GM18868 (cell line): ENCODE measurements at regions not wholly inside any gene's neighbourhood (a gene's known extent, or its start where the extent isn't known, plus 50 kb on each side); places are given as distances from the start of the nearest gene placed in this dataset.

ENCODE experiments used
- ATAC-seq: cut with Tn5 transposase; IDR thresholded peaks from one replicate; pipeline ENCODE4 v1.9.1; 2021; ENCODE audit warnings: mild to moderate bottlenecking, moderate library complexity; ENCODE audit not compliant: unreplicated experiment

DNA sequence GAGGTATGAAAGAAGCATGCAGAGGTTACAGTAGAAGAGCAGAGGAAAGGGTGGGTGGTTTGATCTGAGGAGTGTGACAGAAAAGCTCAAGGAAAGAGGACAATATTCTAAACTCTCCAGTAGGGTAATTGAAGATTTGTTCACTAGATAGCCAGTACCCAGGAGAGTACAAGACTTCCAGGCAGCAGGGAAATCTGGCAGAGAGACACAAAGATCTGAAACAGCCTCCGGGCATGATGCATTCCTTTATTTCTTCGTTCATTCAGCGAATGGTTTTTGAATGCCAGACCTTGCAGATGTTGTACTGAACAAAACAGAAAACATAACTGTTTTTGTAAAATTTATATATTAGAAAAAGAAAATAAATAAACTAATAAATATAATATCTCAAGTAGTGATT, 766.6 kb downstream of the FAT4 start:
- no peak for ATAC-seq

DNA sequence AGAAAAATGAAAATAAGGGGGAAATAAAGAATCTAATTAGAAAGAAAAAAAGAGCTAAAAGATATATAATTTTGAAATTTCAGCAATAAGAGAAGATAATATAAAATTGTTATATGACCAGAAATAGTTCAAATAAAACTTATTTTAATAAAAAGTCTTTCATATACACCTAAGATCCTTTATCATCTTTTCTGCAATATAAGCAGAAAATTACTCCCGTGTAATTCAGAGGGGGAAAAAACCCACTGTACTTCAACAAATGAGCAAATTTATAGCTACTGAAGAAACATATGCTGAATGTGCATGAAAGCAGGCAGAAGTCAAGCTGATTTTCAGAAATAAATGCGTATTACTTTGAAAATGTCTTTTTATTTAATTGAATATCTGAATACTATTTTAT, 771.3 kb downstream of the FAT4 start:
- ATAC-seq, result no peak

DNA sequence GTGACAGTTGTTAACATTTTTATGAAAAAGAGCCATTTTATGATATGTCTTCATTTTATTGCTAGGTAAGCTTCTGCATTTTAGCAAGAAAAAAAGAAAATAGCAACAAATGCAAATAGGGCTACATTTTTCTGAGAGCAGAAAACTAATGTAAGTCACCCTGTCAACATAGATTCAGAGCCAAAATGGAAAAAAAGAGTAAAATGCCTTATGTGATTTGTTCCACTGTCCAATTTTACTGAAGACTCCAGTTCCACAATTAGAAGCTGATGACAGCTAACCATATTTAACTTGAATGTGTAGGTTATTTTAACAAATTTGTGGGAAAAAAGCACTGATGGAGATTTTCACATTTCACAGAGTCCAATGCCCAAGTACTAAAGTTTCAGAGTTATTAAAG, 772.3 kb downstream of the FAT4 start:
- ATAC-seq, result no peak

DNA sequence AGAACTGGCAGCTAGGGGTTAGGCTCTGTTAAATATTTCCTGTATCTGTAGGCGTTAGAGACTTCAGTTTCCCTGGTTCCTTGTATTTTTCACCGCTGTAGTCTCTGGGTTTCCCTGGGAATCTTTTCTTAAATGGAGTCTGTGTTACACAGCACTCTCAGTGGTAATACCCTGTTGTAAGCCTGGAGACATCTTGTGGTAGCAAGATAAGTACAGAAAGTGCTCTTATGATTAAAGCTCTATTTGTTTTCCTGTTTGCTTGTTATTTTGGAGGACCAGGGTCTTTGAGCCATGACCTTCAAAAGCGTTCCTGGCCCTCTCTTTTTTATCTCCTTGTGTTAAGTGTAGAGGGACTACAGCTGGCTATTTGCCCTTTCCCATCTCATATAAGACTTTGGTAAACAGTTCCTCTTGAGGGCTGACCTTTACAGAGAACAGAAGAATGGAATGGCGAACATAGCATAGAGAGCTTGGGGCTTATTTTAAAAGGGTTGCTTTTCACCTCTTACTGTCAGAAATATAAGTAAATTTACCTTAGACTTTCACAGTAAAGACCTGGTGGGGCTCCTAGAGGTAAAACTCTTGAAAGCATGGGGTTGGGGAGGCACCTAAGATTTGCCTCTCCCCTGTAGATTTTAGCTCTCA, 782.5 kb downstream of the FAT4 start:
- no peak for ATAC-seq

DNA sequence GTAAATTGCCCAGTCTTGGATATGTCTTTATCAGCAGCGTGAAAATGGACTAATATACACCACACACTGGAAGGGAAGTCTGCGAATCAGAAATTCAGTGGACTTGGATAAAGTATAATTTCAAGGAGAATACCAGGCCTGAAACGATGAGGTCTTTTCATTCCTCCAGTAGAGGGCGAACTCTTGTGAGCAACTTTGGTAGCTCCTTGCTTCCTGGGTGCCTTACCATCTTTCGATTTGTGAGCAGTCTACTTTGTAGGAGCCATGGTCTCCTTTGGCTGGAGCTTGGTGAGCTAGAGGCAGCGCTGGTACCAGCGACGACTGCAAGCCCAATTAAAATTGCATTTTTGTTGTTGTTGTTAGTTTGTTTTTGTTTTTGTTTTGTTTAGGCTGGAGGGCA, 791.9 kb downstream of the FAT4 start:
- no peak for ATAC-seq

DNA sequence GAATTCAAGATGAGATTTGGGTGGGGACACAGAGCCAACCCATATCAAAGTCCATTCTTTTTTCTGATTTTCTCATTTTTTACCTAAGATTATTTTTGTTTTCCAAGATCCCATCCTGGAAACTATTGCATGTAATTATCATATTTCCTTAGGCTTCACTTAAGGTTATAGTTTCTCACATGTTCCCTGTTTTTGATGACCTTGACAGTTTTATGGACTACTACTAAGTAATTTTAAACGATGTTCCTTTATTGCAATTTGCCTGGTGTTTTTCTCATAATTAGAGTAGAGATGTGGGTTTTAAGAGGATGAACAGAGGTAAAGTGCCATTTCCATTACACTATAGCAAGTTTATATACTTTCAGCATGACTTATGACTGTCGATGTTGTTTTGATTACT, 795.1 kb downstream of the FAT4 start:
- no peak for ATAC-seq

DNA sequence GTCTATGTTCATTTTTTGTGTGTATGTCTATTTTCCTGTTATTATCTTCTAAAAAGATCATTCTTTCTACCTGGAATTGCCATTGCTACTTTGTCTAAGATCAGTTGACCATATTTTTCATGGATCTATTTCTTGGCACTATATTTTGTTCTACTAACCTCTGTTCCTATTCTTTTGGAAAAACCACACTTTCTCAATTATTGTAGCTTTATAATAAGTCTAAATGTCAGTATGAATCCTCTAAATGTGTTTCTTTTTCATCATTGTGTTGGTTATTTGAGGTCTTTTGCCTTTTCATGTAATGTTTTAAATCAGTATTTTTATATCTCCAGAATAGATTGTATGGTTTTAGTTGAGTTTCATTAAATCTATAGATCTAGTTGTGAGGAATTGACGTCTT, 798.3 kb downstream of the FAT4 start:
- no peak for ATAC-seq

DNA sequence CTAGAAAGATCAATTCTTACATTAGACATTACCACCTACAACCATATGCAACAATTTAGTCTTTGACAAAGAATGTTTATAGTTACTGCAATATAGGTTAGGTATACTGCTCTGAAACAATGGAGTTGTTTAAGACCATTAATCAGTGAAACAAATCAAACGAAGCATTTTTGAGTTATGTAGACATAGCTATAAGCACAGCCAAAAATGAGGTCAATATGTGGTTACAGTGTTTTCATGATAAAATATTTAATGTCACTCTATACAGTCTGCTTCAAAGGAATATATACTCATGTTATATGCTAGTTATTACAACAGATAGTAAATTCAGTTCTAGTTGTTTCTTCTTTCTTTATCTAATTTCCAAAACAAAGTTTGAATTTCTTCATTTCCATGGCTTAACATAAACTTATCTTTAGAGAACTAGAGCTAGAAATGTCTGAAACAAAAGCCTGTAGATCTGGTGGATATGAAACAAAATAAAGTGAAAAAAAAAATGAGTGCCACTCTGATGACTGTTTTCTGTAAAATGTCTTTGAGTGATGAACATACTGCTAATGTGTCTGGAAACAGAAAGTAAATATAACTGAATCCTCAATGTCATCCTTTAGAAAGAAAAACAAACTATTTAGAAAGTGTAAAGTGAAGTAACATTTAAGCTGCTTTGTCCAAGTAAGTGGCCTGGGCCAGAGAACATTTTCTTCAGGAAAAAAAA, 809.0 kb downstream of the FAT4 start:
- ATAC-seq, result no peak

DNA sequence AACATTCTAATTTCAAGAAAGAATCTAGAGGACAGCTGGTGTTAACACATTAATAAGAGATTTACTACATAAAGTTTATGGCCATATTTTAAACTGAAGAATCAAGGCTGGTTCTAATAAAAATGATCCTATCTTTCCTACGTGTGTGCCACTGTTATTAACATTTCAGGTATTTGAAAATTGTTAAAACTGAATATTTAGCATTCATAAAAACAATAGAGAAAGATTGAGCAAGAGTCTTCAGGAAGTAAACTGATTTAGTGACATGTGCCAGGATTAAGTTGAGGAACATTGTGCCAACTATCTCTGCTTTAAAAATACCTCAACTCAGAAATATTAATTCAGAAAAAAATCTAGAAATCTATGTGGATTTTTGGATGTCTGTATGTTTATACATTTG, 810.1 kb downstream of the FAT4 start:
- no peak for ATAC-seq

DNA sequence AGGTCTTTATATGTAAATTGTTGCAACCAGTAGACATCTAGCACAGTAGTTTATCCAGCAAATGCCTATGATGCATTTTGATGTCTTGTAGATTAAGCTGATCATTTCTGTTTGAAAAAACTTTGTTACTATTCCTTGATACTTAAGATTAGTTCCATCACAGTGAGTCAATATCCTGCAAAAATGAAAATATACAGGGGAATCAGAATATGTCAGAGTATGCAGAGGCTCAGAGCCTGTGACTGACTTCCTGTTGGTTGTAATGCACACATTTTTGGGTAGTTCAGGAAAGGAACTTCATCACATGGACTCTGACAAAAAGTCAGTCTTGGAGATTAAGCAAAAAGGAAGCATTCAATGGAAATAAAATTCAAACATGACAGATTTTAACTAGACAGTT, 815.5 kb downstream of the FAT4 start:
- ATAC-seq, result no peak

DNA sequence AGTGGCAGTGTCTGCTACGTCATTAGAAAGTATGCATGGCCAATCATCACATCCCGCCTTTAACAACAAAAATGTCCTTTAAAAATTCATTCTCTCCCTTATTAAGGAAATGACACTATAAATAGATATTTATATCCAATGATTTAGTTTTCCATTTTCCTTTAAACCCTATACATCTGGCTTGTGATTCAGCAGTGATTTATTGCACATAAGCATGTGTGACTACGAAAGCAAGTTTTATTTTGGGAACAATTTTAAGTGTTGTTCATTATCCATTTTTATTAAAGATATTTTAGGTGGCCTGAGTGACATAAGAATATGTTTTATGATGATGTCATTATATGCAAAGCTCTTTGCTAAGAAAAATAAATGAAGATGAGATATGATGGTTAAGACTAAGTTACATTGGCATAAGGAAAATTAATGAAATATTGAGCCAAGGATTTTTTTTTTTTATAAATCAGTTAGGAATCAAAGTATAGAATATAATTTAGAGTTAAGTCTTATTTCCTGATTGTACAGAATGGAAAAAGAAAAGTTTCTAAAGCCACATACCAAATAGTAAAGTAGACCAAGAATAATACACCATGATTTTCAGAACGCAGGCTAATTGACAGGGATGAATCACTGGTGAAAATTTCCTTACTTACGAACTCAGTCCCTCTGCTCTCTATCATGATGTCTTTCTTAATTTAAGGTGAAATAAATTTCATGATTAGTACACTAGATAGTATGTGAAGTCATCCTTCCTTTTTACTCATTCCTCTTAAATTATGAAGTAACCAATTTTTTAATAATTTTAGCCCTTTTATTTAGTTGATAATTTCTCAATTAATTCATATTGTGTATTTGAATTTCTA, 822.4 kb downstream of the FAT4 start:
- ATAC-seq, result no peak

DNA sequence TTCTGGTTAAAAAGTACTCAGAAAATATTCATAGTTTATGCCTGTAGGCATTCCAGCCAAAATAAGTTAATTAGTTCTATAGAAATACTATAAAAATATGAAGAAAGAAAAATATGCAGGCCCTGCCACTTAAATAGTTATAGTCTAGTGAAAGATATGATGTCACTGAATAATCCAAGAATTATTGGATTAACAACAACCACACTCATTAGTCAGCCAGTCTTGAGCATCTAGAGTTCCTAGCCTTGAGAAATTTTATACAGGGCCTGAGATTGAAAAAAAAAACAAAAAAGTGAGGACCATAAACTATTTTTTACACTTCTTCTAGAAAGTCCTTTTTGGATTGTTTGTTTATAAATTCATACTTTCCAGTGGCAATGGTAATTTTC, 823.0 kb downstream of the FAT4 start:
- no peak for ATAC-seq

DNA sequence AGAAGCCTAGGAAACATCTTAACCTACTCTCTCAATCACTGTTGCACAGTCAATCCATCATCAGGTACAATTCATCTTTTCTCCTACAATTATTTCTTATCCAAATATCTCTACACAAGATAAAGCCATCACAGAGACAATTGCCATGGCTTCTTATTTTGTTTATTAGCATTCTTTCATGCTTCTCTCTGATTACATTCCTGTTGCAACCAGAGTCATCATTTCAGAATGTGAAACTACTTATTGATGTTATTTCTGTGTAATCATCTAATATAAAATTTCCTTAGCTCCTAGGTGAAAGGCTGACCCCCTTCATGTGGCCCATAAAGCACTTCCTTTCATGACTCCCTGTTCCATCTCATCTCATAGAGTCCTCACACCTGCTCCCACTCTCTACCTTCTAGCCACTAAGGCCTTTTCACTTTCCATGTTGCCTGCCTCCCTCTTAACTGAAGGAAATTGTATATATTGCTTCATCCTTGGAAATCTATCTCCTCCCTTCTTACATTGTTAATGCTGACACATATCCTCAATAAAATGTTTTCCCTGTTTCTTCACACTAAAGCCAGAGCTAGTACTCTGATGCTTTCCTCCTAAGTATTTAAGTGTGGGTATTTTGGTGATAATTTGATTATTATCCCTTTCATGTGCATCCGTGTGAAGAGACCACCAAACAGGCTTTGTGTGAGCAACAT, 829.9 kb downstream of the FAT4 start:
- no peak for ATAC-seq

DNA sequence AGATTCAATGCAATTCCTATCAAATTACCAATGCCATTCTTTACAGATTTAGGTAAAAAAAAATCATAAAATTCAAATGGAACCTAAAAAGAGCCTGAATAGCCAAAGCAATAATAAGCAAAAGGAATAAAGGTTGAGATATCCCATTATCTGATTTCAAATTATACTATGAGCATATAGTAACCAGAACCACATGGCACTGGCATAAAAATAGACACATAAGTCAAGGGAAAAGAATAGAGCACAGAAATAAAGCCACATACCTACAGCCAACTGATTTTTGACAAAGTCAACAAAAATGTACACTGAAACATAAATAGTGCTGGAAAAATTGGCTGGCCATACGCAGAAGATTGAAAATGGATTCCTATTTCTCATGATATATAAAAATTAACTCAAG, 853.7 kb downstream of the FAT4 start:
- ATAC-seq, result no peak

DNA sequence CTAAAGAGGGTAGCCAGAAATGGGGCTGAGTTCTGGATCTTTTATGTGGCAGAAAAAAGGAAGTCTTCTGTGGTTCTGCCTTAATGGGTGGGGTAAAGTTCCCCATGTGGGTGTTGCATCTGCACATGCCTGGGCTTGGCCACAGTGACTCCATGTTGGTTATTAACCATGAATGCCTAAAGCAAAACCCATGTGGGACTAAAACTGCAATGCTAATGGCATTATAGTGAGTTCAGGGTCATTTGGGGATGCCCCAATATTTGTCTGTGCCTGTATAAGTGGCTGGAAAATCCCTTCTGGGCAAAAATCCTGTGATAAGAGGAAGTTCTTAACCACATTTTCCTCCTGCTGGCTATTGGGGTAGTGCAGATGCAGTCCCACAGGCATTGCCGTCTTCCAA, 857.4 kb downstream of the FAT4 start:
- peak; percentile 77 for ATAC-seq

DNA sequence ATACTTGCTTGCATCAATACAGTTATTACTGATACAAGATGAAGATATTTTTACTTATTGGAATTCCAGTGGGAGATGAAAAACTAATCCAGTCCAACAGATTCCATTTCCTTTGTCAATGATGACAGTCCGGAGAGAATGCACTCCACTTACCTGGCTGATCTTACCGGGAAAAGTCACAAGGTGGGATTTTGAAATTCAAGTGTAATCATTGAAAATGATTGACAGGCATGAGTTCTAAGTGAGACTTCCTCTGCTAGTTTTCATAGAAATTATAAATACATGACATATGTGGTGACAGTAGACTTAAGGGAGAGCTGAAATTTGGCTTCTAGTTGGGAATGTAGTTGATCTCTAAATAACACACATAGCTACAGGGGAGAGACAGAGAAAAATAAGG, 859.9 kb downstream of the FAT4 start:
- ATAC-seq, result no peak

DNA sequence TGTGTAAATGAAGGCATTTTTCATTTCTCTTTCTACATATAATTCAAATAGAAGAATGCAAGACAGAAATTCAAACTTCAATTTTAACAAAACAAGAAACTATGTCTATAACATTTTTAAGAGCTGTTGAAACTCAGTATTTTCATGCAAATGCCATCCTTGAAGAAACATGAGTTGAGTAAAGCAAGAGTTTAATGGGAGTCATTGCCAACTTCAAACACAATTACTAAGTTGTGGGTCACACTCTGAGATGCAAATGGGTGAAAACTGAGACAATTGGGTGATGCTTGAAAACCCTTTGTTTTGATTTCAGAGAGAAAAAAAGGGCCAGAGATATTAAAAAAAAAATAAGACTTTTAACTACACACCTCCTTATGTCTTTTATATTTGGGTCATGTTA, 865.9 kb downstream of the FAT4 start:
- no peak for ATAC-seq

DNA sequence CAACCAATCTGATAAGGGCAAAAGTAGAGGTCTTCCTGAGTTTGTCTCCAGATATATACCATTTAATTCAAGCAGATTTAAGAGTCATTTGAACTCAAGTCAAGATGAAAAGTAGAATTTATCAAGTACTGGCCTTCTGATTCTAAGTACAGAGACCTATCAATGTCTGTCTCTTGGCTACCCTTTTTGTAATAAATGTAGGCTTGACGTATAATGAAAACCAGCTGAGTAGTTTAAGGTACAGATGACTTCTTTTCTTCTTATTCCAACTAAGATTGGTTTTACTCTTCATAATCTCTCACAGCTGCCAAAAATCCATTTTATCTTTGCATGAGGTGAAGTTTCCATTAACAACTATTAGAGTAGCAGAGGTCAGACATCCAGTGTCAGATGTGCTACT, 867.6 kb downstream of the FAT4 start:
- ATAC-seq, result no peak

DNA sequence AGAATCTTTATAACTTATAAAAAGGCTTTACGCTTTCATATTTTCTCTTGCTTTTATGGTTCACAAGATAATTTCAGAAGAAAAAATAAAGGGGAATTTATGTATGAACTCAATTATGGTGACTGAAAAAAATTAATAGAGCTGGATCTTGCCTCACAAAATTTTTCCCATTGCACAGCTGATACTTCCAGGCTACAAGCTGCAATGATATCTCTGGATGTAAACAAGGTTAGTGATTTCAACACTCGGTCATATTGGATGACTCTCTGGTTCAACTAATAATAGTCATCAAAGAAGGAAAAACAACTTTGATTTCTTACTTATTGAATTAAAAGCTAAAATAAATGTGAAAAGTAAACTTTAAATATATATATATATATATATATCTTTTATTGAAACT, 868.0 kb downstream of the FAT4 start:
- ATAC-seq, result no peak

DNA sequence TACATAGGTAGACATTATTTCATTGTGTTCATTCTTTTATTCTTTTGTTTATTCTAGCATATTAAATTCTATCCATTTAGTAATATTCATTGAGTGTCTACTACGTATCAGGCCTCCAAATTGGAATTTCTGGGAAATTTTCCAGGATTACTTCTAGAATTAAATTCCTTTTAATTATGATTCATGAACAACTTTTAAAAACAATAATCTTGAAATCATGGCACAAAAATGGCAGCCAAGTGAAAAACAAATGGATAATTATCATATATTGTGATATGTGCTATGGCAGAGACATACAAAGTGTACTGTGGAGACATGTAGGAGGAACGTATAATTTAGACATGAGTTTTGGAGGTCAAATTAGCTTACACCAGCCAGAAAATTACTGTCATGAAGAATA, 868.5 kb downstream of the FAT4 start:
- no peak for ATAC-seq

DNA sequence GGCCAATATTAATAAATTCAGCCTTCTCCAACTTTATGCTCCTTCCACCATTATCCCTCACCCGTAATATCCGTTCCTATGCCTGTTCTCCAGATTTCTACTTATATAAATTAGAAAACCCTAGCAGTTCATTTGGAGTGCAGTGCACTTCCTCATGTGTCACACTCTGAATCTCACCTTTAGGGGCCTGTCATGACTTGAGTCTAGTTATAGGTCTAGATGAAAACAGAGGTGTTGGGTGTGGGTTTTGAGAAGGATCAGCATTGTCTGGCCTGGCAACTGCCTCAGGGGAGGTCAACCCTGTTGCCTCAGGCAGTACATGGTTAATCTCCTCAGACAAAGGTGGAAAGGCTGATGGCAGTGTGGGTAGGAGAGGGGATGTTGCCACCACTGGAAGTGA, 876.8 kb downstream of the FAT4 start:
- no peak for ATAC-seq

DNA sequence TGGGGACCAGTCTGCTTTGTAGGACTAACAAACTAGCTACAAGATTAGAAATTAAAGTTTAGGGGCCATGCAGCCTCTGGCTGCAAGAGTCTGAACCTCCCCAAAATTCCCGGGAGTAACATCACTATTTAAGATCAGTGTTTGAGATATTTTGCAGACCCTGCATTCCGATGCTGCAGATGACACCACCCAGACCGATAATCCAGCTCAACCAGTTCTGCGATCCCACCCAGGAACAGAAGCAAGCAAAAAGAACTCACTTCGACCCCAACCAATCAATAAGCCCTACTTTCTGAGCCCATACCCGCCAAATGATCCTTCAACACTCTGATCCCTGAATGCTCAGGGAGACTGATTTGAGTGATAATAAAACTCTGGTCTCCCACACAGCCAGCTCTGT, 877.8 kb downstream of the FAT4 start:
- no peak for ATAC-seq
